ENCODE measurements at regions not wholly inside any gene's neighbourhood (a gene's known extent, or its start where the extent isn't known, plus 50 kb on each side); places are given as distances from the start of the nearest gene placed in this dataset.

- TF ChIP-seq CTCF (conservative IDR thresholded peaks at IDR 0.05), result no peak
- TF ChIP-seq EZH2 (IDR thresholded peaks at IDR 0.05; ENCODE audit: low read depth), result no peak
Observed at GRCh38 chr1:60665311-60665710, 417.1 kb upstream of the NFIA start.
